ENCODE measurements at regions not wholly inside any gene's neighbourhood (a gene's known extent, or its start where the extent isn't known, plus 50 kb on each side); places are given as distances from the start of the nearest gene placed in this dataset.
"Not testable (repeated sequence)": the region's sequence is repeated elsewhere in the genome, so short reads cannot be mapped to it uniquely, and the experiment has no call there.

DNA sequence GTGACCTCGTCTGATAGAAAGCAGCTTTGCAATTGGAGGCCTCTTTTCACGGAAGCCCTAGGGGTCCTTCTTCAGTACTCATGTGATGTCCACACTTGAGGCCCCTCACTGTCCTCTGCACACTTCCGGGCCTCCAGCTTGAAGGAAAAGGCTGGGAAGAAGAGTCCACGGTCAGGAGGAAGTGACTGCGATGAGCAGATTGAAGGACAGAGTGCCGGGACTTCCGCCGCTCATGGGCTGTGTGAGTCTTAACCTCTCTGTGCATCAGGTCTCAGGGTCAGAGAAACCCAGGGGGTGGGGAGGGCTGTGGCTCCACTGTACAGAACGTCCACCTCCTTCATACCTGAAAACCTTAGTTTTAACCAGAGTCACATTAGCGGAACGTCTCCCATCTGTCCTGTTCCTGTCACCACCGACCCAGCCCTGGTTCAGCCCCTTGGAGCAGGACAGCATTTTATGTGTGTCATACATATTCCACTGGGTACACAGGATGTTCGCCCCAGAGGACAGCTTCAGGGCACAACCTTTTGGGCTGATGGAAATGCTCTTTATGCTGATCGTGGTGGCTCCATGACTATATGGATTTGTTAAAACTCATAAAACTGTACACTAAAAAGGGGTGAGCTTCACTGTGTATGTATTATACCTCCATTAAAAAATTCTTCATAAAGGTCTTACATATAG lies 51.0 kb upstream of the SORCS2 start:
- DNase-seq, result no peak

DNA sequence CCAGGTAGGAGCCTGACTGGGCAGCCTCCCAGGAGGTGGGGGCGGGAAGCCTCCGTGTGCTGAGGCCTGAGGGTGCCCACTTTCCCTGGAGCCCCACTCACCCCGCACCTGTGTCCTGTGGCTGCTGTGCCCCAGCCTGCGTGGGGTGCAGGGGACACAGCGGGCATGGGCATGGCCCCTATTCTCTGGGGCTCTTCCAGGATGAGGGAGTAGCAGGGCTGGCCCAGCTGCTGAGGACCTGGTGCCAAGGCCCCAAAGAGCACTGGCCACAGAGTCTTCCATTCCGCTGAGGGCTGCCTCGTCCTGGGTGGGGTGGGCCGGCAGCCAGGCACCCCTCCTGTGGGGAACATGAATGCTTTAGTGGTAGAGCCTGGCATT lies 51.7 kb upstream of the SORCS2 start:
- DNase-seq, result no peak

DNA sequence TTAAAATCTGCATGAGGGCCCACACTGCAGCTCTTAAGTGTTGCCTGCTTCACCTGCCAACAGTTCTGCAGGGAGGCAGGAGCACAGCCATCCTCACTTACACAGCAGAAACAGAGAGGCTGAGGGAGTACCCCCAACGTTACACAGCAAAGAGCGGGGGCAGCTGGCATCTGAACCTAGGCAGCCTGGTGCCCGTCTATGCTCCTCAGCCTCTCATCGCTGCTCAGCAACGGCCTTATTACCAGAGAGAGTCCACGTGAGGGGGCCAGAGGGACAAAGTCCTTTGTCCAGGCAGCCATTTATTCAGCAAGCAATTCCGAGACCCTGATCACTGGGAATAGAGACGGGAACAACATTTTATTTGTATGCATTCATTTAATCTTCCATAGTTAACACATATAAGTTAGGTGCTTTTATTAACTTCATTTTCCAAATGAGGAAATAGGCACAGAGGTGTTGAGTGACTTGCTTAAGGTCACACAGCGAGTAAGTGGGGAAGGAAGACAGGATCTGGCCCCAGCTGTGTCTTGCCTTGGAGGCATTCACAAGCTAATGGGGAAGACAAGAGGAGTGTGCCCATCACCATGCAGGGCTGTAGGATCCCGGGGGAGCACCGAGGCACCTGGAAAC lies 52.2 kb upstream of the SORCS2 start:
- DNase-seq, result no peak

DNA sequence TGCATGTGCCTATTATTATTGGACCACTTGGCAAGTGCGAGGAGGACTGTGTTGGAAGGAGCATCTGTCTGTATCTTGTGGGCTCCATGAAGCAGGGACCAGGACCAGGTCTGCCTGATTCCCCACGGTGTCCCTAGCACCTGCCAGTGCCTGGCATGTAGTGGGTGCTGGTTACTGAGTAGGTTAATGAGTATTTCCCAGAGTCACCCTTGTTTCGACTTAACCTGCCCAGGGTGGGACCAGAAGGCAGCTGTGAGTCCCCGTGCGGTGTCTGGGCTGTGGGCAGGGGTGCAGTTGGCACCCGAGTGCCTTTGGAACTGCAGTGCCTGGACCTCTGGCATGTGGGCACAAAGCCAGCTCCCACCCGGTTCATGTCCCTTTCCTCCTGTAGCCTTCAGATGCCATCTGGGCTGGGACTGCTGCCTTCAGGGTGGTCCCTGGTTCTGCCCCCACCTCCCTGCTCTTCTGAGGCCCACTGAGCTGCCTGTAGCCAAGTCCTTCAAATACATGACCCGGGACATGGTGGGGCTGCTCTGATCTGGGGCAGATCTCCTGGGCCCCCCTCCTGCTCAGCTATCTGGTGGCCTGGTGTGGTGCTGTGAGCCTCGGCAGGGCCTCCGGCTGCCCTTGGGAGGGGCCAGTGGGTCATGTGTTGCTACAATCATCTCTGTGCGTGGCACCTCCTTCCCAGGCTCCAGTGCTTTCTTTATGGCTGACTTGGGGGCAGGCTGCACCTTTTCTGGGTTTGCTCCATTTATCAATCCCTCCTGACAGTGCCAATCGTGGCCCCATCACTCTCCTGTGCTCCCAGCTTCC lies 53.0 kb upstream of the SORCS2 start:
- no peak for DNase-seq

DNA sequence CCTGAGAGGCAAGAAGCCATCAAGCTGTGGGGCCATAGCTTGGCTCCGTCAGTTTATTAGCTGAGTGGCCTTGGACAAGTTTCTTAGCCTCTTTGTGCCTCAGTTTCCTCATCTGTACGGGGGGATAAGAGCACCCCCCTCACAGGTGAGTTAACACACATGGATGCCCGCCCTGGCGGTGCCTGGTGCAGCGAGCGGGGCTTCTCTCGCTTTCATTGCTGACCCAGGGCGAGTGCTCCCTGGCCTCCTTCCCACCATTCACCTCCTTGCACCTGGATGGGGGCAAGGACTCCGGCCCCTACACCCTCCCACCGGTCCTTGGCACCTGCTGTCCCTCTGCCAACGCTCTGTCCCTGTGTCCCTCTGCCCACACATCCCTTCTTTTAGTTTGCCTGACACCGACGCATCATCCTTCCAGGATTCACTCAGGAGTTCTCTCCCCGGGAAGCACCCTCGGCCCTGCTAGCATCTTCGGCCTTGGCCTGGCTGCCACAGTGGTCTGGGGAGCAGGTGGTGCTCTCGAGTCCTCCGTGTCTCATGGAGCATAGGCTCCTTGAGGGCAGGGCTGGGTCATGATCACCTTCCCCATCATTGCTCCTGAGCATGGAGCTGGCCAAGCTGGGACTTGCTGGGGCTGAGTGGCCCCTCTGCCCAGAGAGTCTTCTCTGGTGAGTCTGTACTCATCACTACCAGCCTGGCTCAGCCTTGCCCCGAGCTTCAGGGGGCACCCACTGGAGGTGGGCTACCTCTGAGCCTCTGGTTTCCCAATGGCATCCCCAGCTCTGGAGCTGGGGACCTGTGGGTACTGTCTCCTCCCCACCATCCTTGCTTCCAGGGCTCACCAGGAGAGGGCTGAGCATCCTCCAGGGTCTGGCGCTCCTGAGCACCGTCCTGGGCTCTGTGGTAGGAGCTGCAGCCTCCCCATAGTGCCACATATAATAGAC lies 53.8 kb upstream of the SORCS2 start:
- DNase-seq, result no peak

DNA sequence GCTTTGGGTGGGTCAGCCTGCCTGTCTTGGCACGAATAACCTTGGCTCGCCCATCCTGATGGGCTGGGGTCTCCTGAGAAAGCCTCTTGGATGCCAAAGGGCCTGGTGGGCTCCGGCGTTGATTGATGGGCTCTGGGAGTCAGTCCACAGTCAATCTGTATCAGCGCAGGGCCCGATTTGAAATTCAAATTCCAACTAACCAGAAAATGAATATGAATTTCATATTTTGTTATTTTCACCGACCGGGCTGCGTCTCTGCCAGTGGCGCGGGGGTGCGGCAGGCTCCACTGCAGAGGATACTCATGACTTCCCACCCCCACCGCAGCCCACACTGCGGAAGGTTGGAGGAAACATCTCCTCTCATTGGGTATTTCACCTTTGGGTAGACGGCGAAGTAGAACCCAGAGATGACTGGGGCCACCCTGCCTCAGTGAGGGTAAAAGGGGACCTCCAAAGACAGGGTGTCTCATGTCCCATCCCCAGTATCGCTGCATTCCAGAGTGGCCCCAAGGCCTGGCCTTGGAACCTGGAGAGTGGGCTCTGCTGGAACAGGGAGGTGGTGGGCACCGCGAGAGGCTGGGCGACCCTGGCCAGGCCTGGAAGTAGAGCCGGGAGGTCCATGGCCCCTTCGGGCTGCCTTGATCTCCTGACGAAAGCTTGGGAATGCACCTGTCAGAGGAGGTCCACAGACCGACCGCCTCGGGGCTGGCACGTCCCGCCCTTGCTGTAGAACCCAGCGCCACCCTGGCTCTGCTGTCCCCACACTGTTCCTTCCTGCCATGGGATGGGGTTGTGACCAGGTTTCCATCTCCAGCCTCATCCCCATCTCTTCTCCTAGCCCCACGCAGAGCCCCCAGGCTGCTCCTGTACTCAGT lies 54.8 kb upstream of the SORCS2 start:
- DNase-seq, result no peak

DNA sequence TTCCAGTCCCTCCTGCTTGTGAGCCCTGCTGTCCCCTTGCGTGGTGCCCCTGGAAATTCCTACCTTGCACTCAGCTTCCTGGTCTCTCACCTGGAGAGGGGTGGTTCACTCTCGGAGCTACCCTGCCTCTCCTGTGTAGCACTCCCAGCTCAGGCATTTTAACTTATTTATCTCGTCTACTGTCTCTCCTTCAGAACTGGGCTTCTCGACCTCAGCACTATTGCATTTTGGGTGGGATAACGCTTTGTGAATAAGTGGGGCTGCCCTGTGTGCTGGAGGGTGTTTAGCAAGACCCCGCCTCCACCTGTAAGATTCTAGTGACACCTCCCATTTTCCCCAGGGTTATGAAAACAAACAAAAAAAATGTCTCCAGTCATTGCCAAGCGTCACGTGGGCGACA lies 56.0 kb upstream of the SORCS2 start:
- DNase-seq, result no peak

DNA sequence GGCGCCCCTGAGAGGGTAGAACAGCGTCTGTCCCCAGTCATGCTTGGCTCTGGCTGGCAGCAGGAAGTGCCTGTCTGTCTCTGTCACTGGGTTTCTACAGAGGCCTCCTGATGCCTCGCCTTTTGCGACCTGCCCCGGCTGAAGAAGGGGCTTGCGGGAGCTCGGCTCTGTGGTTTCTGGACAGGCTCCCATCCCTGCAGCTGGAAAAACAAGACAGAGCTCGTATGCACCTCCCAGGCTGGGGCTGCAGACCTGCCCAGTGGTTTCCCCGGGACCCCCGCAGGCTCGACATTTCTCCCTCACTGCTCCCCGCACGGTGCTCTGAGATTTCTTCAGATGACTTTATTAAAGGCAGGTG lies 57.0 kb upstream of the SORCS2 start:
- DNase-seq, result no peak

DNA sequence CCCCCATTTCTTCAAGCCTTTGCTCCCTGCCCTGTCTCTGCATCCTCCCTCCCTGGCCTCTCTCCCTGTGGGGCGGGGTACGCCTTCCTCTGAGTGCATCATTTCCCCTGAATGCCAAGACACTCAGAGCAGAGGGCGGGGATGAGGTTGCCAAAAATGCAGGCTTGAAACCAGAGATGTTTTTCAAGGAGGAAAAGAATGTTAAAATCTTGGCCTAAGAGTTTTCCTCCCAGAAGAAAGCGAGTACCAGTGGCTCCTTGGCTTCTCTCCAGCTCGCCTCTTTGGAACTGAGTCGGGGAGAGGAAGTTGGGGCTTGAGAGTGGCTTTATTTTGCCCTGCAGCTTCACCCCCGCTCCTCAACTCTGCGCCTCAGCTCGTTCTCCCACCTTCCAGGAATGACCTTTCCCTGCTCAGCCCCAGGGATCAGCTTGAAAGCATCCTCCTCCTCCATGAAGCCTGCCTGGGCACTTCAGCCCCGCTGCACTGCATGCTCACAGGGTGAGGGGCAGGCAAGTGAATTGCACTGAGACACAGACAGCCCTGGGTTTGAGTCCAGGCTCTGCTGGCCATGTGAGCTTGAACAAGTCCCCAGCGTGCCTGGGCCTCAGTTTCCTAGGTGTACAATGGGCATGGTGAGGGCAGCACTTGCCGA lies 57.5 kb upstream of the SORCS2 start:
- no peak for DNase-seq

DNA sequence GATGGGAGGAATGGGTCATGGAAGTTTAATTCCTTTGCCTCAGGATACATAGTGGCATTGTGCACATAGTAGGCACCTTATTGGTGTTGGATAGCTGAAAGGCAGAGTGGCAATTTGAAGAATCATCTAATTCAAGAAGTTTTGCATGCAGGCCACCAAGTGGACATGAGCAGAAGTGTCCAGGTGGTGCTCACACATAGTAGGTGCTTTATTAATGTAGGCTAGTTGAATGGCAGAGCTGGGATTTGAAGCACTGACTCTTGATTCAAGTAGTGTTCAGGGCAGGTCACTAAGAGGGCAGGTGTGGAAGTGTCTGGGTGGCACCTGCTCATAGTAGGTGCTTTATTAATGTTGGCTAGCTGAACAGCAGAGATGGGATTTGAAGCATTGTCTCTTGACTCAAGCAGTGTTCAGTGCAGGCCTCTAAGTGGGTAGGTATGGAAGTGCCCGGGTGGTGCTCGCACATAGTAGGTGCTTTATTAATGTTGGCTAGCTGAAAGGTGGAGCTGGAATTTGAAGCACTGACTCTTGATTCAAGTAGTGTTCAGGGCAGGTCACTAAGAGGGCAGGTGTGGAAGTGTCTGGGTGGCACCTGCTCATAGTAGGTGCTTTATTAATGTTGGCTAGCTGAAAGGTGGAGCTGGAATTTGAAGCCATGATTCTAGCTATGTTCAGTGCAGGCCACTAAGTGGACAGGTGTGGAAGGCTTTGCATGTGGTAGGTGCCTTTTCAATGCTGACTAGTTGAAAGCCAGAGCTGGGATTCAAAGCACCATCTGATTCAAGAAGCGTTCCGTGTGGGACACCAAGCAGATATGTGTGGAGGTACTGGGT lies 58.3 kb upstream of the SORCS2 start:
- not testable (repeated sequence) for DNase-seq

DNA sequence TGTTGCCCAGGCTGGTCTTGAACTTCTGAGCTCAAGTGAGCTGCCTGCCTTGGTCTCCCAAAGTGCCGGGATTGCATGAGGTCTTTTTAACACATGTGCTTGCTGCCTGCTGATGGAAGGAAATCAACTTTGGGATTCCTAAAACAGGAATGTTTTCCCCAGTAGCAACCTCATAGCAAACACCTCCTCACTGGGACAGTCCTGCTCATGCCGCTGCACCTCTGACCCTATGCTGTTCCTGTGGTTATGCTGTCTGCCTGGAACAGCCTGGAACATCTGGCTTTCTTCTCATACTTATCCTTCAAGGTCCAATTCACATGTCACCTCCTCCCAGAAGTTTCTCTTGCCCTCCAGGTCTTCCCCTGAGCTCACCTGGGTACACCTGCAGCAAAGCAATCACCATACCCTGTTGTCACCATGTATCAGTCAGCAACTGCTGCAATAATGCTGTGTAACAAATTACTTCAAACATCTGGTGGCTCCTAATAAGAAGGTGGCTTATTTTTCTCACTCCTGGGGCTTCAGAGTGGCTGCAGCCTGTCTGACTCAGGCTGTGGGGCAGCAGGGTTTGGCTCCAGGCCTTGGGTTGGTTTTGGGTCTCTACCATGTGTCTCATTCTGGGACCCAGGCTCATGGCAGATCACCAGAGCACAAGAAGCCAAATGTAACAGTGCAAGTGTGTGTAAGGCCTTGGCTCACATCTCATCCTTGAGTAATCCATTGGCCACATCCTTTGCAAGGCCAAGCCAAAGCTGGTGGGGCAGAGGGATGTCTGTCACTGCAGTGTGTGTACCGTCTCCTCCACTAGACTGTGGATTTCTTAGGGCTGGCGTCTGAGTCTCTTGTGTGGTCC lies 59.4 kb upstream of the SORCS2 start:
- DNase-seq, result no peak

DNA sequence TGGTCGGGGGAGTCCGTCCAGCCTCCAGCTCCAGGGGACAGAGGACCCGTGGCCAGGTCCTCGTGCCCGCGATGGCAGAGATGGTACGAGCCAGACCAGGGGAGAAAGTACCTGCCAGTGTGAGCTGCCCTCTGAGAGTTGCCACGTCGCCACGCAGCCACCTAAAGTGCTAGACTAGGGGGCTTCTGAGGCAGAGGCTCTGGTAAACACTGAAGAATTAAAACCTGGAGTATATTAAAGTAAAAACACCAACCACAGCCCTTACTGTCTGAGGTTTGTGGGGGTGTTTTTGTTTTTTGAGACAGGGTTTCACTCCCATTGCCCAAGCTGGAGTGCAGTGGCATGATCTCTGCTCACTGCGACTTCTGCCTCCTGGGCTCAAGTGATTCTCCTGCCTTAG lies 60.1 kb upstream of the SORCS2 start:
- DNase-seq, result no peak

DNA sequence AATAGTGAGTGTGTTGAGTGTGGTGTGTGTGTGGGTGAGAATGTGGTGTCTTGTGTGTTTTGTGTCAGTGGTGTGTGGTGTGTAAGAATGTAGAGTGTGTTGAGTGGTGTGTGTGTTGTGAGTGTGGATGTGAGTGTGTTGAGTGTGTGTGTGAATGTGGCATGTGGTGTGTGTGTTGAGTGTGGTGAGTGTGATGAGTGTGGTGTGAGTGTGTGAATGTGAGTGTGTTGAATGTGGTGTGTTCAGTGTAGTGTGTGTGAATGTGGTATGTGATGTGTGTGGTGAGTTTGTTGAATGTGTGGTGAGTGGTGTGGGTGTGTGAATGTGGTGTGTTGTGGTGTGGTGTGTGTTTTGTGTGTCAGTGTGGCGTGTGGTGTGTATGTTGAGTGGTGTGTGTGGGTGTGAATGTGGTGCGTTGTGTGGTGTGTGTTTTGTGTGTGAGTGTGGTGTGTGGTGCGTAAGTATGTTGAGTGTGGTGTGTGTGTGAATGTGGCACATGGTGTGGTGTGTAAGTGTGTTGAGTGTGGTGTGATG lies 60.8 kb upstream of the SORCS2 start:
- no peak for DNase-seq

DNA sequence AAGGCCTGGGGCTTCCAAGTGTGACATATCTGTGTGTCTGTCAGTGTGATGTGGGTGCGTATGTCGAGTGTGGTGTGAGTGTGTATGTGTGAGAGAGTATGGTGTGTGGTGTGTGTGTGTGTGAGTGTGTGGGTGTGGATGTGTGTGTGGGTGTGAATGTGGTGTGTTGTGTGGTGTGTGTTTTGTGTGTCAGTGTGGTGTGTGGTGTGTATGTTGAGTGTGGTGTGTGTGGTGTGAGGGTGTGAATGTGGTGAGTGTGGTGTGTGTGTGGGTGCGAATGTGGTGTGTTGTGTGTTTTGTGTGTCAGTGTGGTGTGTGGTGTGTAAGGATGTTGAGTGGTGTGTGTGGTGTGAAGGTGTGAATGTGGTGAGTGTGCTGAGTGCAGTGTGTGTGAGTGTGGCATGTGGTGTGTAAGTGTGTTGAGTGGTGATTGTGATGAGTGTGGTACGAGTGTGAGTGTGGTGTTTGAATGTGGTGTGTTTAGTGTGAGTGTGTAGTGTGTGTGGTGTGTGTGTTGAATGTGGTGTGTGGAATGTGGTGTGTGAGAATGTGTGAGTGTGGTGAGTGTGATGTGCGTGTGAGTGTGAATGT lies 61.6 kb upstream of the SORCS2 start:
- DNase-seq, result no peak

DNA sequence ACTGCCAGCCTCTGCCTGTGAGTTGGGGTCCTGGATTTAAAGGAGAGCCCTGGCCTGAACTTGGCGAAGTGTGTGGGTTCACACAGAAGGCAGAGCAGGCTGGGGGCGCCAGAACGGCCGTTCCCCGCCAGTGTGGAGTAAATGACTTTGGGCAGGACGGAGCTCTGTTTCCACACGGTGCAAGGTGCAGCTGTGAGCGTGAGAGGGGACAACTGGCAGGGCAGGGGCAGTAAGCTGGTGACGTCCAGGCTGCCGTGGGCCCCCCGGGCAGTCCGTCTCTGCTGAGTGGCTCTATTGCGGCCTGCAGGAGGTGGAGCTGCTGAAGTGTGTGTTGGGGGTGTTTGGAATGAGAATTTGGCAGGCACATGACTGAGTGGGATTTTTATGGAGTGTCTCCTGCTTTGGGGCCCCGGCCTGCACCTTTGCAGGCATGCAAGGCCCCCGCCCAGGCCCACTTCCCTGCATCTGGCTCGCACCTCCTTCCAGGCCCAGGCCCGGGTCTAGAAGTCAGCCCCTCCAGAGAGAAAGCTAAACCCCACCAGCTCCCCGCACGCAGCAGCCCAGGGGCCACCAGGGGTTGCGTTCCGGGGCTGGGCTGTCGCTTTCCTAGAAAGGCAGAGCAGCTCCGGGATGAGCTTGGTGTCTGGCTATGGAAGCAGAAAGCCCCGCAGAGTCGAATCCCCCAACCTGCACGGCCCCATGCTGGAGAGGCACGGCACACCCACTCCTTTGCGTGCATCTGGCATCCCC lies 62.2 kb upstream of the GRPEL1 start:
- no peak for DNase-seq

DNA sequence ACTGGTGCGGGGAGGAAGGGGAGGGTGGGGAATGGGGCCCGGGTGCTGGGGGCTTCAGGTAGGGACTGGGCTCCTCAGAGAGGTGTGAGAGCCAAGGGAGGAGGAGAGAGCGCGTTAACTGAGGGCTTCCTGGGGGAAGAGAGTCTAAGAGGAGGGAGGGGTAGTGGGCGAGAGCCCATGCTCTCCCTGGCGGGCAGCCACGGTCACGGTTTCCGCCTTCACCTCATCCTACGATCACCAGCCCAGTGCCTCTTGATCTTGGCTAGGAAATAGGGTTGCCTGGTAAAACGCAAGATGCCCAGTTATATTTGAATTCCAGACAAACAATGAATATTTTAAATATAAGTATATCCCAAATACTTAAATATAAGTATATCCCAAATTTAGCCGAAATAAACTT lies 60.8 kb upstream of the GRPEL1 start:
- no peak for DNase-seq

DNA sequence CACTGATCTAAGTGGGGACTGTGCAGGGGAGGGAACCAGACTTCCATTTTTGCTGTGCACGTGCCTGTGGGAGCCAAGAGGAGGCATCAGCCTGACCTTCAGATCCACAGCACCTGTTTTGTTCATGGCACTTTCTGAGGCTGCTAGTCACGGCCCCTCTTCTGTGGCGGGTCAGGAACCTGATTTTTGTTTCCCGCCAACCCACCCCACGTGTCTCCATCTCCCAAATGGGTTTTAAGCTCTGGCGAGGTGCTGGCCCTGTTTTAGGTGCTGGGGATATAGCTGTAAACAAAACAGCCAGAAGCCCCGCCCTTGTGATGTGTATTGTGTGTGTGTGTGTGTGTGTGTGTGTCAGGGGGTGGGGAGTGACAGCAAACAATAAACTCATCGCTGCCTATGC lies 60.4 kb upstream of the GRPEL1 start:
- DNase-seq, result no peak

DNA sequence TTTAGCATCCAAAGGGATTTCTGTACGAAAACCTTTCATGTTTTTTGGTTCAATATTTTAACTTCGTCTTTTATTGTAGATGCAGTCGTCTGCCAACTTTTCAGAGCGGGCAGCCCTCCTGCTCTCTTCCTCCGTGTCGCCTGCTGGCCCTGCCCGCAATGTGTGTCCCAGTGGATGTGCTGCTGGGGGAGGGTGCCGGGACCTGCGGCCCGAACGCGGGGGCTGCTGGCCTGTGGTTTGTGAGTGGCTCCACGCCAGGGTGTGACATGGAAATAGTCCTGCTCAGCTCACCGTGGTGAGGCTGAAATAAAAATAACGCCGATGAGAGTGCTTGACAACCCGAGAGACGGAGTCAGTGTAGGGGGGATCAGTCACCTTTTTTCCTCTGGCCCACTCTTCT lies 59.7 kb upstream of the GRPEL1 start:
- no peak for DNase-seq
